GM18873 (cell line): ENCODE measurements at regions not wholly inside any gene's neighbourhood (a gene's known extent, or its start where the extent isn't known, plus 50 kb on each side); places are given as distances from the start of the nearest gene placed in this dataset.

Experiments used
- ATAC-seq: cut with Tn5 transposase; IDR thresholded peaks from one replicate; pipeline ENCODE4 v1.9.1; 2021; ENCODE audit warnings: mild to moderate bottlenecking, moderate library complexity, moderate number of reproducible peaks; ENCODE audit not compliant: unreplicated experiment, low FRiP score

DNA sequence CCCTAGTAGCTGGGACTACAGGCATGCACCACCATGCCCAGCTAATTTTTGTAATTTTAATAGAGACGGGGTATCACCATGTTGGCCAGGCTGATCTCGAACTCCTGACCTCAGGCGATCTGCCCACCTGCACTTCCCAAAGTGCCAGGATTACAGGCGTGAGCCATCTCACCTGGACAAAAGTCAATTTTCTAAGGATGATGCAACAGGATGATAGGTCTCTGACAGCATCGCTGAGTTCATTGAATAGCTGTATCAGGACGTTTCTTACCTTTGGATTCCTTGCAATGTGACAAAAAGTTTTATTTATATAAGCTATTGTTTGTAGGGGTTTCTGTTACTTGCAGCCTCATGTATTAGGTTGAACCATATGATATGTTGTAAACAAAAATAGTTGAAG is 55.5 kb upstream of the PCED1B start:
- no peak for ATAC-seq

DNA sequence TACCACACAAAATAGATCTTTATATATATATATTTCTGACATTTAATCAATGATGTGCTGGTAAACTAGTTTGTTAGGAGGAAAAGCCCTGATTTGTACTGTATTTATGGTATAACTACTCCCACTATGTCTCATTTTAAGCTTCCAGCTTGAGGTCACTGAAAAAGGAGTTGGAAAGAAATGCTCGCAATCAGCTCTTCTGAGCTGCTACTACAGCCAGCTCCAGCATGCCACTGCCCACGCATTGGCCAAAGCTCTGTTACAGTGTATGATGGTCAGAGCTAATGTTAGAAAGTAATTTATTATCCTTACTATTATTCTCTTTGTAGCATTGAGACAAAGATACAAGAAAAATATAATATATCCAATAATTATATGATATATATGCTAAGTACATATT is 55.0 kb upstream of the PCED1B start:
- ATAC-seq, result no peak

DNA sequence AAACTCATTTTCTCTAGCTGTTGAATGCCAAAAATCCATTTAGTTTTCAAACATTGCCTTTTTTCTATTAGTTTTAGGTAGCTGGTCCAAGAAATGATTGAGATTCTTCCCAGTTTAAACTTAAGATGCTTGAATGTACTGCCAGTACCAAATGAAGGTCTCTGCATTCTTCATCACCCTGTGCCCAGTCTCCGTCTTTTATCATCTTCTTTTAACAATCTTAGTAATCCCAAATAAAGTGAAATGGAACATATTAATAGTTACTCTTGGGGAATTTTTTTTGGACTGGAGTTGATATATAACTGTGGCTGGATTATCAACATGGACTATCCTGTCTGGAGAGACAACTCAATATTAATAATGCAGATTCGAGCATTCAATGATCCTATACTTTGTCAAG is 54.1 kb upstream of the PCED1B start:
- no peak for ATAC-seq

DNA sequence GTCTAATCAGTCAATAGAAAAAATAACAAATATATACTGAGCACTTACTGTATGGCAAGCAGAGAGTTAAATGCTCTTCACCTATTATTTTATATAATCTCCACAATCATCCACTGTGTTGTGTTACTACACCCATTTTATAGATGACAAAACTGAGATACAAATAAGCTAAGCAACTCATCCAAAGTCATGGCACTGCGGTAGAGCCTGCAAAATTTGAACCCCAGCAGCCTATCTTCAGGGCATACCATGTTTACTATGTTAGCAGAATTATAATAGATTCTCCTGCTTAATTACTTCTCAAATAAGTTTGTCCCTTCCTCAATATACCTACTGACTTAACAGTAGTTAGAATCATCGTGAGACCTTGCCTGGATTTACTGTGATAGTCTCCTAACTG is 53.6 kb upstream of the PCED1B start:
- no peak for ATAC-seq

DNA sequence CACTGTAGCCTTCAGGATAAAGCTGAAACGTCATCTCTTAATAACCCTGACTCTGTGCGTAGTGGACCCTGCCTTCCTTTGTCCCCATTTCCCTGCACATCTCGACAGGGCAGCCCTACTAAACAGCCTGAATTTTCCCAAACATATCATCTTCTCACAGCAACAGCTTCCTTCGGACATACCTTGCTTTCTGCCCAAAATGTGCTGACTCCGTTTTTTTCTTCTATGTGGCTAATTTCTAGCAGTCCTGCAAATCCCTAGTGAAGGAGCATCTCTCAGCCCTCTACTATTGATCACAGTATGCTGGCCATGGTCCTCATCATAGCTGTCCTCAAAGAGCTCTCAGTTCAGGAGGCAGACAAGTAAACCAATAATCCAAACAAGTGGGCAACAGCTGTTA is 53.1 kb upstream of the PCED1B start:
- ATAC-seq, result no peak
